ENCODE measurements at regions not wholly inside any gene's neighbourhood (a gene's known extent, or its start where the extent isn't known, plus 50 kb on each side); places are given as distances from the start of the nearest gene placed in this dataset.

DNA sequence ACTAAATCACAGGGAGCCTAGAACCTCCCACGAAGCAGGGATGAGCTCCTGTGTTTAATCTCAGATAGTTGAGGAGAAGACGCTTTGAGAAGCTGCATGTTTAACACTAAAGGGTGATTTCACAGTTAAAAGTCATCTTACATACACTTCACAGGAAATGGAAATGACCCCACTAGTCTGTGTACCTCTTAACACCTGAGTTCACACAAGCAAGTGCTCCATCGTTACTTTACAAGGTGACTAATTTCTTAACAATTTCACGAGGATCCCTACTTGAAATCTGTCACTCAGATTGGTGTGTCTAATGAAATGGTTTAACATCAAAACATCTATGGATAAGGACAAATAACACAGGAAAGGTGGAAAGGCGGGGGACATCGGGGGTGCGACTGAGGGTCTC is 93.8 kb upstream of the RPS6KA2 start:
- TF ChIP-seq, protein P1, sequence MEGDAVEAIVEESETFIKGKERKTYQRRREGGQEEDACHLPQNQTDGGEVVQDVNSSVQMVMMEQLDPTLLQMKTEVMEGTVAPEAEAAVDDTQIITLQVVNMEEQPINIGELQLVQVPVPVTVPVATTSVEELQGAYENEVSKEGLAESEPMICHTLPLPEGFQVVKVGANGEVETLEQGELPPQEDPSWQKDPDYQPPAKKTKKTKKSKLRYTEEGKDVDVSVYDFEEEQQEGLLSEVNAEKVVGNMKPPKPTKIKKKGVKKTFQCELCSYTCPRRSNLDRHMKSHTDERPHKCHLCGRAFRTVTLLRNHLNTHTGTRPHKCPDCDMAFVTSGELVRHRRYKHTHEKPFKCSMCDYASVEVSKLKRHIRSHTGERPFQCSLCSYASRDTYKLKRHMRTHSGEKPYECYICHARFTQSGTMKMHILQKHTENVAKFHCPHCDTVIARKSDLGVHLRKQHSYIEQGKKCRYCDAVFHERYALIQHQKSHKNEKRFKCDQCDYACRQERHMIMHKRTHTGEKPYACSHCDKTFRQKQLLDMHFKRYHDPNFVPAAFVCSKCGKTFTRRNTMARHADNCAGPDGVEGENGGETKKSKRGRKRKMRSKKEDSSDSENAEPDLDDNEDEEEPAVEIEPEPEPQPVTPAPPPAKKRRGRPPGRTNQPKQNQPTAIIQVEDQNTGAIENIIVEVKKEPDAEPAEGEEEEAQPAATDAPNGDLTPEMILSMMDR (conservative IDR thresholded peaks at IDR 0.05), result no peak
- Mint-ChIP-seq H3K27ac (no peak overlapping the region), H3K4me1 (ENCODE audit: unreplicated experiment) (peaks cover 7% of the 10 kb centered on the region), H3K27me3 (peaks cover 30% of the 10 kb centered on the region), H3K4me3 (no peak overlapping the region), H3K9me3 (no peaks in the 10 kb centered on the region), H3K36me3 (no peaks in the 10 kb centered on the region)
- no peak for DNase-seq (ENCODE audit: extremely low spot score, unreplicated experiment)

DNA sequence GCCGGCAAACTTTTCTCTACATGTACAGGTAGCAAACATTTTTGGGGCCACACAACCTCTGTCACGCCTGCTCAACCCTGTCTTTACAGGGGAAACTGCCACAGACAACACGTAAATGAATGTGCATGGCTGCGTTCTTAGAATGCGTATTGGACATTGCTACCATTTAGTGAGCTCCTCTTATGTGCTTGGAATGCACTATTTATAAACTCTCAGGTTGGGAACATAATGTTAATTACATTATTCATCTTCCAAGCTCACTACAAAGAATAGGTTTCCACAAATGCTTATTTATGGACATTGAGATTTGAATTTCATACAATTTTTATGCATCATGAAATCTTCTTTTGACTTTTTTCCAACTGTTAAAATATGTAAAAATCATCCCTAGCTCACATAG is 92.0 kb upstream of the RPS6KA2 start:
- H3K4me3 Mint-ChIP-seq, result no peak overlapping the region

DNA sequence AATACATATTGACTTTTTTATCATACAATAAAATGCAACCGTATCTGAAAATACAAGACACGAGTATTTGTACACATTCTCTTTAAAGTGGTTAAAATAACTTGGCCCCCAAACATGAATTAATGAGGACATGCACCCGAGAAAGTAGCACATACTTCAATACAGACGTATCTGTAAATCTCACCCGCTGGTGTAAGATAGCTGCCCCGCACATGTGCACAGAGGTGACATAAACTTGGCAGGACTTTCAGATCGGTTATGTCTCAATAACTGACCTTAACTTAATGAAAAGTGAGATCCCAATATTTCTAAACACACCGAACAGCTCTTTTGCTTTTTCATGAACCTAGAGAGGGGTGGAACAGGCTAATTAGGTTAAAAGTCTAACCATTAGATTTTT is 91.5 kb upstream of the RPS6KA2 start:
- no peak overlapping the region for H3K27ac Mint-ChIP-seq
- peaks cover 30% of the 10 kb centered on the region for H3K27me3 Mint-ChIP-seq
- peaks cover under 1% of the 10 kb centered on the region for H3K4me1 Mint-ChIP-seq (ENCODE audit: unreplicated experiment)
- H3K9me3 Mint-ChIP-seq, result no peaks in the 10 kb centered on the region
- no peak for DNase-seq (ENCODE audit: extremely low spot score, unreplicated experiment)
- TF ChIP-seq, protein P1 (conservative IDR thresholded peaks at IDR 0.05), result no peak
- H3K4me3 Mint-ChIP-seq, result no peak overlapping the region
- no peaks in the 10 kb centered on the region for H3K36me3 Mint-ChIP-seq

More for the DNA sequence above, 92.0 kb upstream of the RPS6KA2 start:
- TF ChIP-seq, protein P1 (conservative IDR thresholded peaks at IDR 0.05), result no peak
- Mint-ChIP-seq H3K27me3 (peaks cover 30% of the 10 kb centered on the region), H3K36me3 (no peaks in the 10 kb centered on the region), H3K27ac (no peak overlapping the region), H3K4me1 (ENCODE audit: unreplicated experiment) (no peaks in the 10 kb centered on the region), H3K9me3 (no peaks in the 10 kb centered on the region)
- DNase-seq (ENCODE audit: extremely low spot score, unreplicated experiment), result no peak

DNA sequence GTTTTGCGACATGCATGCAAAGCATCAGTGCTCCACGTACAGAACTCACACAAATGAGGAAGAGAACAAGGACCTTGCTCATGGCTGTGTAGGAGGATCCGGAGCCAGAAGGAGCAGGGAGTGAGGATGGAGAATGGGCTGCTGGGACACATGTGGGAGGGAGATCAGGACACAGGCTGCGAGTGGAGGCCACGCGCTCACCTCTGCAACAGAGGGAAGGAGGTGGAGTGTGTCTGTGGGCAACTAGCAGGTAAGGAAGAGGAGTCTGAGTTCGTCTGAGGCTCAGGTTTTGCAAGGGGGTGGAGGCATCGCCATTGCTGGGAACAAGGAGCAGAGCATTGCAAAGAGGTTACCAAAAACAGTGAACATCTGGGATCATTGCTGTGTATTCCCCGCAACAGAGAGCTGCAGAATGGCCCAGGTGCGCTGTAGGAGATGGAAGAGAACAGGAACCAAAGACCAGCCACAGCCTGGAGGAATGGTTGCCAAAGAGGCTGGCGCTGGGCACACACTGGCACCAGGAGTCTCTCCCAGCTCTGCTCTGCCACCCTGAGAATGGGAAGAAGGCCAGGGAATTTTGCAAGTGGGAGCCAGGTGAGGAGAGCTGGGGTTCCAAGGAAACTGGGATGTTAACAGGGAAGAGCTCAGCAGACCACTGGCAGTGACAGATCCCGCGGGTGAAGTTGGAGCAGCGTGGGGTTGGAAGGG is 90.0 kb upstream of the RPS6KA2 start:
- TF ChIP-seq, protein P1 (conservative IDR thresholded peaks at IDR 0.05), result no peak
- no peak overlapping the region for H3K4me3 Mint-ChIP-seq
- H3K27ac Mint-ChIP-seq, result no peak overlapping the region
- no peaks in the 10 kb centered on the region for H3K36me3 Mint-ChIP-seq
- peaks cover 8% of the 10 kb centered on the region for H3K4me1 Mint-ChIP-seq (ENCODE audit: unreplicated experiment)
- no peaks in the 10 kb centered on the region for H3K9me3 Mint-ChIP-seq
- no peak for DNase-seq (ENCODE audit: extremely low spot score, unreplicated experiment)
- H3K27me3 Mint-ChIP-seq, result peaks cover 29% of the 10 kb centered on the region

DNA sequence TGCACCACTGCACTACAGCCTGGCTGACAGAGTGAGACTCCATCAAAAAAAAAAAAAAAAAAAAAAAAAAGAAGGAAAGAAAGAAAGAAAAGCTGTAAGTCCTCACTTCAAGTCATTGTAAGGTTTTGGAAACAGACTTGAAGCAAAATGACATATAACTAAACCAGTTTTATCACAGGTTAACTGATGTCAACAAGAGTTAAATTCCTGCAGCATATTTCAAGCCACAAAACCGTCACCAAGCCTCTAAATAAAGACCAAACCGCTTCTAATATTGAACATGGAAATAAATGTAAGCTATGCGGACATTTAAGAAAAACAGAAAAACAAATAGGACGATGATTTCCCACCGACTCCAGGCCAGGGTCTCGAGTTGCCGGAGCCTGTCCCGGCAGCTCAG is 88.9 kb upstream of the RPS6KA2 start:
- no peak overlapping the region for H3K4me3 Mint-ChIP-seq
- peaks cover 6% of the 10 kb centered on the region for H3K9me3 Mint-ChIP-seq
- TF ChIP-seq, protein P1 (conservative IDR thresholded peaks at IDR 0.05), result no peak
- H3K36me3 Mint-ChIP-seq, result no peaks in the 10 kb centered on the region
- DNase-seq (ENCODE audit: extremely low spot score, unreplicated experiment), result no peak
- H3K27me3 Mint-ChIP-seq, result peaks cover 25% of the 10 kb centered on the region
- H3K27ac Mint-ChIP-seq, result no peak overlapping the region
- peaks cover 8% of the 10 kb centered on the region for H3K4me1 Mint-ChIP-seq (ENCODE audit: unreplicated experiment)
